Fibroblast of skin of scalp (primary cell): ENCODE measurements at regions not wholly inside any gene's neighbourhood (a gene's known extent, or its start where the extent isn't known, plus 50 kb on each side); places are given as distances from the start of the nearest gene placed in this dataset.
"Not testable (repeated sequence)": the region's sequence is repeated elsewhere in the genome, so short reads cannot be mapped to it uniquely, and the experiment has no call there.

Experiments
- DNase-seq: peaks from one replicate; pipeline ENCODE4 v3.0.0-alpha.2; 2013

DNA sequence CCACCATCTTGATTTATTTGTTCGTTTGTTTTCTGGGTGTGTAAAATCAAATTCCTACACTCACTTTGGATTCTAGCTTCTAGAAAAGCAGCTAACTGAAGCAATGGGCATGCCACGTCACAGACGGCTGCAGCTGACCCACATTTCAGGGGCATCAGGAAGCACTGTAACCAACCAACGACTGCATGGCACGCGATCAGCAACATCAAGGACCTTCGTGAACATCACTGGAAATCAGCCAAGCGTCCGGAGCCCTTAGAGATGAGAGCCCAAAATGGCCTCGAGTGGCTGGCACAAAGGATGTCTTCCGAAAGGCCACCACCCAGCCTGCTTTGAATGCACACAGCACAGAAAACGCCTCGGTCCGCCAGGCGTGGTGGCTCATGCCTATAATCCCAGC, 191.1 kb downstream of the OLFM1 start:
- no peak for DNase-seq

DNA sequence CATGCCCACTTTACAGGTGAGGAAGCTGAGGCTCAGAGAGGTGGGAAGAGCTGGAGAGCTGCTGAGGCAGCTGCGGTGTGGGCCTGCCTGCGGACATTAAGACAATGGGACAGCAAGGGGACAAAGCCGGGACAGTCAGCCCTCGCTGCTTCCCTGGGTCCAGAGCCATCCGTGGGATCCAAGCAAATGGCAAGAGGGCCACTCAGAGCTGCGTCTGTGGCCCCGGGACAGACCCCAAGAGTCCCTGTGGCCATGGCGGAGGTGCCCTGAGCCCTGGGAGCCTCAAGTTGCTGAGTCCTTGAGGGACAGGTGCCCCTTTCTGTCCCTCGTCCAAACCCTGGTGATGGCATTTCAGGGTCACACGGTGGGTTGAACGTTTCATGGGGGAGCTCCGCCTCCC, 191.9 kb downstream of the OLFM1 start:
- no peak for DNase-seq

DNA sequence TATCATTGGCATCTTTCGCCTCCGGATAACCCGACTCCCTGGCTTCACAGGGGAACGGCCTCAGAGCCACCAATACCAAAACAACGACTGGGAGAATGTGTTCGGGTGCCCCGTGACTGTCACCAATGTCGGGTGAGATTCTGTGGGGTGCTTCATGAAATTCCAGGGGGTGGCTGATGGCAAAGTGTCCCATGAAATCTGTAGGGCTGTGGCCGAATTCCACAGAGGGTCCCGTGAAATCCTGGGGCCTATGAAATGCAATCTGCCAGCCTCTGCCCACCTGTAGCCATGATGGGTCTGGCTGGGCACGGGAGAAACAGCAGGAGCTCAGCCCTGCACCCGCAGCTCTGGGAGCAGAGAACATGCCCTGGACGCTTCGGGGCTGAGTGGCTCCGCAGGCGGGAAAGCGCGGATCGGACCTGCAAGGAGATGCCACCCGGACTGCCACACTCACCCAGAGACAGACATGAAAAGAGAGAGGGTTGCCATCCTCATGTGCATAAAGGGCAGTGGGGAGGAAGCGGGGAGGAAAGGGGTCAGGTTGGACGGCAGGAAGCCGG, 192.4 kb downstream of the OLFM1 start:
- no peak for DNase-seq

DNA sequence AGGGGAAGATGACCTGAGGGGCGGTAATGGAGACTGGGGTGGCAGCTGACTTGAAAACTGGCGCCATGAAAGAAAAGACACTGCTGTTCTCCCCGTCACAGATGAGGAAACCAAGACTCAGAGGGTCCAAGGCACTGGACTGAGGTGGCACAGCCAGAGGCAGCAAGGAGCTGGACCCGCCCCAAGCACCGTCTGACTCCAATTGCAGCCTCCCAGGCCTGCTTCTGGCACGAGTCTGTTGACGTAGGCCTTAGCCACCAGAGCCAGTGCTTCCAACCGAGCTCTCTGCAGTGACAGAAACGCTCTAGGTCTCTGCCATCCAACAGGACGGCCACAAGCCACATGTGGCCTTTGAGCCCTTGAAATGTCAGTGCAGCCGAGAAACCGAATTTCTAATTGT, 193.2 kb downstream of the OLFM1 start:
- no peak for DNase-seq

DNA sequence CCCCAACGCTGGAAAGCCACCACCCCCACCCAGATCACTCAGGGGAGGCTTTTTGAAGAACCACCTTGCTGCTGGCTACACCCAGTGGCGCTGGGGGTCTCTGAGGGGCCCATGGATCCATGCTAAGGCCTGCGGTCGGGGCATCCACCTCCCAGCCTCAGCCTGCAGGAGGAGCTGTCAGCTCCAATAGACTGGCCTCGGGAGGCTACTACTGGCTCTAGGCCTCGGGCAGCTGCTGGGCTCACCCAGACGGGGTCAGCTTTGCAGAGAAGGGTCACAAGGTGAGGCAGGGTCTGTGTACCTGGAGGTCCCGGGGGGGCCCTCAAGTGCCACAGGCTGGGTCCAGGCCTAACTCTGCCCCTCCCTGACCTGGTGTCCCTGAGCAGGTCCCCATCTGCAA, 193.7 kb downstream of the OLFM1 start:
- no peak for DNase-seq

GRCh38 chr9:135281791-135282737, 194.6 kb downstream of the OLFM1 start:
- DNase-seq: no peak

- DNase-seq: no peak
Measured at GRCh38 chr9:135282808-135283207, 195.3 kb downstream of the OLFM1 start.

GRCh38 chr9:135283671-135284070, 195.9 kb upstream of the PPP1R26 start:
- no peak for DNase-seq

DNA sequence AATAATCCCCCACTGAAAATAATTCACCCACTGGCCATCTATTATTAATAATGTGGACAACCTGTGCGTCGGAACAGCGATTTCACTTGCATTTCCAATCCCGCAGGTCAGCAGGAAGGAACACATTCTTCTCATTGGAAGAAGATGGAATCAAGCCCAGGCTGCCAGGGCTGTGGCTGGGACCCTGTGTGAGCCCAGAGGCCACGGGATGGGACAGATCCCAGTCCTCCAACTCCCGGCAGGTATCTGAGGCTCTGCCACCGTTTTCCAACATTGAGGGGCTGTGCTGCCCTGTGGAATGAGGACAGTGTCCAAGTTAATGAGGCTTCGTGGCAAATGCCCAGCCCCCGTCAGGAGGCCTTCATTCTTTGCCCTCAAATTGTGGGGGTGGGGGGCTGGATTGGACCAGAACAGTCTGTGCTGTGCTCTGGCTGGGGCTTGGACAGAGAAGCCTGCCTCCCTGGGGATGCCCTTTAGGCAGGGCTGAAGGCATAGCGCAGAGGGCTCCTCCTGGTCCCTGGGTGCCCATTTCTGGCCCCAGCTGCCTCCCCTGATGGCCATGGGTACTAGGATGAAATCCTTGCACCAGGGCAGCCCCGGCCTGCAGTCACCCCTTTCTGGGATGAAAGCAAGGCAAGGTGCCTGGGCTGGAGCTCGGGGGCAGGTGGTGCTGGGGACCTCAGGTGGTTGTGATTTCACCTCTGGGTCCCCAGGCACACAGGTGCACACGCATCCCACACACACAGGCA, 195.0 kb upstream of the PPP1R26 start:
- no peak for DNase-seq

GRCh38 chr9:135286187-135286925, 193.2 kb upstream of the PPP1R26 start:
- not testable (repeated sequence) for DNase-seq

DNA sequence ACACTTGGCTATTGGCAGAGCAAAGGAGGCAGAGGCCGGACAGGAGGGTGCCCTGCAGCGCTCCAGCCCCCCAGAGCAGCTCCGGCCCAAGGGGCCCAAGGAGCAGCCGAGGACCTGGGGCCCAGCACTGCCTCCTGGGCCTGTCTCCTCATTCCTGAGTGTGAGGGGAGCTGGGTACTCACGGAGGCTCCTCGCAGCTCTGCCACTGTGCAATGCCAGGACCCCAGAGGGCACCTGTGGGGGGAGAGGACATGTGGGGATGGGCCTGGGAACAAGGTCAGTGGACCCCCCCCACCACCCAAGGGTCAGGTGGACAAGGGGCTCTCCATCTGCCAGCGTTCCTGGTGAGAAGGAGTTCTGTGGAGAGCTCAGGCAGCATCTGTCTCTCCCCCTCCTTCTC, 192.6 kb upstream of the PPP1R26 start:
- DNase-seq: no peak

DNA sequence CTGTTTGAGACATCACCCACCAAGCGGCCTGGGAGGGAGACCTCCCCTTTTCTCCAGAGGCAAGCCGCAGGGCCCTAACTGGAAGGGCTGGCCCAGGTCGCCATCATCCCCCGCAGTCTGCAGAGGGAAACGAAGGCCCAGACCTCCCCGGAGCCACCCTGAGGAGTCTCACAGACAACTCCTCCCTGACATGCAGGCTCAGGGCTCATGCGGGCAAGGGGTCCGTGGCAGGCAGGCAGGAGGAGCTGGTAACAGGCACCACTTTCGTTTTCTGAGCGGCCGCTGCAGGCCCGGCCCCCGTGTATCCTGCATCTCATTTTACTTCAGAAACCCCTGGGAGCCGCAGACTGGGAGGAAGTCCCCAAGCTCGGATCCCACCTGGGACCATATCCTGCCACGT, 192.0 kb upstream of the PPP1R26 start:
- DNase-seq: no peak

GRCh38 chr9:135288054-135288453, 191.5 kb upstream of the PPP1R26 start:
- DNase-seq: no peak

DNA sequence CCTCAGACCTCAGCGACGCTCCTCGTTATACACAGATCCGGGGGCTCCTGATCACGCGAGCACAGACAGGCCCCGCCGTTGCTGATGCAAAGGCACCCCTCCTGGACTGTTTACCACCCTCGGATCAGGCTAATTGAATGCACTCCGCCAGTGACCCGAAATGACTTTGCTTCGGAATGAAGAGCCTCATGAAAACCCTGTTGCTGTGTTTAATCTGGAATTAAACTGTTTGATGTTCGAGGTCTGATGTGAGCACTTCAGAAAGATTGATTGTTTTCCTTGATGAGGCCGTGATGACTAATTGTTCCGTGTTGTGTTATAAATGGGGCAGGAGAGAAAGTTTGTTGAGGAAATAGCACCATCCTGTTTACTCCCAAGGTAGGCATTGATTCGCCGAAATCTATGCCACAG, 190.5 kb upstream of the PPP1R26 start:
- DNase-seq: no peak

DNA sequence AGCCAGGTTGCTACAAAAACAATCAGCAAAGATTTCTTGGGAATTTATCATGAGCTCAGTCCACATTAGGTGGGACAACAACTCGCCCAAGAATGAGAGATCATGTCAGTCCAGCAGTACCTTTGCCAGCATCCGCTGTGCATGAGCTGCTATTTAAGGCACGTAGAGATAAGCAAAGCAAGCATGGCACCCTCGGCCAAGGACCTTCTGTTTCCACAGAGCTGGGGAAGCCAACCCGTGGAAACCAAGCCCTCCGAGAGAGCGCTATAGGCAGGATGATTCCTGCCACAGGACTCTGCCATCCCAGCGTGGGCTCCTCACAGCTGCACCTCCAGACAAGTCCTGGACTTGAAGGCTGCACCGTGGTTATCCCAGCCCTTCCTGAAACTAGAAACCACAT, 189.5 kb upstream of the PPP1R26 start:
- no peak for DNase-seq

- no peak for DNase-seq
Measured at GRCh38 chr9:135290566-135290965, 189.0 kb upstream of the PPP1R26 start.

DNA sequence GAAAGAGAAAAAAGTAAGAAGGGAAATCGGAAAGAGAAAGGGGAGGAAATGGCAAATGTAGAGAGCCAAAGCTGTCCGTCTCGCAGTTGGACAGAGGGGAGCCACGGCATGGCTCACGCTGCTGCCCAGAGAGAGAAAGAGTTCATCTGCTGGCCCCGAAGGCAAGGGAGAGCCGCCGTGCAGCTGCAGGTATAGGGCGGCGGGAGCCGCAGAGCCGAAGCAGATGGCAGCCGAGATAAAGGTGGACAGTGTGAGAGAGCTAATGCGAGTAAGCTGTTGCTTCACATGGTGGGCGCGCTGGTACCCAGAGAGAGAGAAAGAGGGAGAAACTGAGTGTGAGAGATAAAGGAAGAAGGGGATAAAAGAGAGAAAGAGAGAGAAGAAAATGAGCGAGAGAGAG, 188.4 kb upstream of the PPP1R26 start:
- DNase-seq: no peak

GRCh38 chr9:135294836-135295235, 184.7 kb upstream of the PPP1R26 start:
- no peak for DNase-seq

DNA sequence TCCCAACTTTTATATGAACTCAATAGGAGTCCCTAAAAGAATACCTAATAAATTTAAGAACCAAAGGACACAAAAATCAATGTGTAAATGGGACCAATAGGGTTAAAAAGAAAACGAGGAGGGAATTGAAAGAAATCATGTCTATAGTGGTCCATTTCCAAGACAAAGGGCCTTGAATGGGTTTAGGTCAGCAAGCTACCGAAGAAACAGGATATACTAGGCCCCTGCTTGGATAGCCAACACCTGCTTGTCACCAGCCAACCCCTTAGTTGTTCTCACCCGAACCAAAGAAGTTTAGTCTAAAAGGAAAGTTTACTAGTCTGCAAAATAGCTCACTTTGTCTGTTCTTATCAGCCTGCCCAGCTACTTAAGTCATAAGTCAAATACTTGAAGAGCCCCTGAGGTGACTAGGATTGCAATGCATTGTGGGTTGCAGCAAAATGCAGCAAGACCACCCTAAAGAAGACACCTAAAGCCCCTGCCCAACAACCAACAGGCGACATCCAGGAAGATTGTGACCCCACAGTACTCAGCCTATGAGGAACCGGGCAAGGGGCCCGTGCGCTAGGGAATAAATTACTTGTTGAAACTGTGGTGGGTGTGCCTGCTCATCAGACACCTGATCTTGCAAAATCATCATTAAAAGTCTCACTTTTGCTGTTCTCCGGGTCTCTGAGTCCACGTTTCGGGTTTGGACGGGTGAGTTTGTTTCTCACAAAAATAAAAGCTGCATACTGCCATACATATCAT, 183.9 kb upstream of the PPP1R26 start:
- DNase-seq: no peak

DNA sequence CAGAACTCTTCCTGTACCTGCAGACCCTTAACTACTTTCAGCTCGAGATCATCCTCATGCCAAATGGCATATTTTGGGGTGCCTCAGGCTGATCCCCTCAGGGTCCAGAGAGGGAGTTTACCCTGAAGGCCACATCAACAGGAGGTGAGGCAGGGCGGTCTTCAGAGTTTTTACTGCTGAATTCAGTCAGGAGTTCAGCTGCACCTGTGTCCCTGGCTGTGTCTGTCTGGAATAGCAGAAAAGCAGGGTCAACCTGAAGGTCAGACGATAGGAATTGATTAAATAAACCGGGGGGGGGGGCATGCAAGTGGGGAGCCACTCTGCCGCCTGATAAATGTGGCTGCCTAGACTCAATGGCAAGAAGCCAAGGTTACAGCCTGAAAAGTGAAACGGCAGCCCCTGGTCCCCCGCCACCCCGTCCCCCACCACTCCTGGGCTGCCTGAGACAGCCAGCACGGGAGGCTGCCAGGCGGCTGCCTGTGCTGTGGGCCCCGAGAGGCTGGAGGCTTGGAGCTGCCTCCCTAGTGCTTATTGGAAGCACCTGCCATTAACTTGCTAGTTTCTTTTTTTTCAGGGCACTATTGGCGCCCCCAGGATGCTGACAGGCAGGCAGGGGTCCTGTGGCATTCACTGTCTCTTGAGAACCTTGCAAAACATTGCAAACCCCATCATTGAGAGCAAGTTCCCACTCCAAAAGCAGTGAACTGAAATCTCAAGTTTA, 182.7 kb upstream of the PPP1R26 start:
- no peak for DNase-seq

- DNase-seq: no peak
Measured at GRCh38 chr9:135297456-135298075, 182.0 kb upstream of the PPP1R26 start.
